Ovary (tissue), 7 donors: ENCODE measurements at regions not wholly inside any gene's neighbourhood (a gene's known extent, or its start where the extent isn't known, plus 50 kb on each side); places are given as distances from the start of the nearest gene placed in this dataset.

ENCODE experiments used
- DNase-seq, 5 donors: peaks; one replicate each; pipeline ENCODE4 v3.0.0-alpha.2; 2019 to 2020
- H3K27ac ChIP-seq, 2 donors: fragments of 200-600 bp; one replicate each; pipeline versions ENCODE4 v1.5.1 to v1.8.0; 2019 to 2022
- H3K27me3 ChIP-seq: fragments of 200-600 bp; one replicate; pipeline ENCODE4 v1.8.0; 2022
- H3K36me3 ChIP-seq: fragments of 200-600 bp; sonication (generic); one replicate; pipeline ENCODE4 v1.5.1; 2019
- H3K4me1 ChIP-seq: one replicate; pipeline ENCODE4 v1.8.1; 2013; ENCODE audit warnings: mild to moderate bottlenecking, moderate library complexity; ENCODE audit not compliant: insufficient read depth
- H3K4me3 ChIP-seq: fragments of 200-600 bp; sonication (generic); one replicate; pipeline ENCODE4 v1.5.1; 2017
- H3K9me3 ChIP-seq, 2 donors: fragments of 200-600 bp in 1 of 2; sonication (generic) in 1 of 2; one replicate each; pipeline versions ENCODE4 v1.5.1 to v1.8.1; 2013 to 2019; ENCODE audit warnings: mild to moderate bottlenecking in 1 of 2, moderate library complexity in 1 of 2
- EP300 ChIP-seq: sonication (generic); formaldehyde crosslinking; IDR thresholded peaks from one replicate; pipeline ENCODE4 v1.6.1; 2017; ENCODE audit warnings: antibody characterized with exemption
- POLR2A ChIP-seq: fragments of 450-650 bp; IDR thresholded peaks from one replicate; pipeline ENCODE4 v1.6.1; 2017; ENCODE audit warnings: antibody characterized with exemption, mild to moderate bottlenecking, moderate library complexity
- WGBS, 3 donors: extraction: QIAGEN DNeasy Blood & Tissue Kit in 1 of 3; methylation state at CpG; one replicate each; pipeline versions ENCODE4 v1.1.5 to v1.1.7; 2013 to 2017; 5-methylcytosine and 5-hydroxymethylcytosine counted together
- intact Hi-C, 4 donors: fragments of 100-400 bp; cut with DNase I; formaldehyde crosslinking; loops; one replicate each; pipeline versions ENCODE4 v1.11.0 to v1.15.1; 2022 to 2023
- TF ChIP-seq, protein P1 (sequence below), 3 donors: fragments of 450-650 bp in 2 of 3; fragments of 200-600 bp in 1 of 3; IDR thresholded peaks; one replicate each; pipeline versions ENCODE4 v1.5.1 to v1.8.0; 2016 to 2022; ENCODE audit warnings: antibody characterized with exemption in 3 of 3, mild to moderate bottlenecking in 1 of 3
- donor health status: DM: no; HTN: no; CAD: no; lungs with moderate emphysema.
- donor health status: DM: no; HTN: no; CAD: no.
- donor health status: Bipolar disorder and iron deficiency.
- donor health status: DM: no; HTN: no; CAD: no.
- donor health status: DM: yes; HTN: yes; CAD: no.

DNA sequence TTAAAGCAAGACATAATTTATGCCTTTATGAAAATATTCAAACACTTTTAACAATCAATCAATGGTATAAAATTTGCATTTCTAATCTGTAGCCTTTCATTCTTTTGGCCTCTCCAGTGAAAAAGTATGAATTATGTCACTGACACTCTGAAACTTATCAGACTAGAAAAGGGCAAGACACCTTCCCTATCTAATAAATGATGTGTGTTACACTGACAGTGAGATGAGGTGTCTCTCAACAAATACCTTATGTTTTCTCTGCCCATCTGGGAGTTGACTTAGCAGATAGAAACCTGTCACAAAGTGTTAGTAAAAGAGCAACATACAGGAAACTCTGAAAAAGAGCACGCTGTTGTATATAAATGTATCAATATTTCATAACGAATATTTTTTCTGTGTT, 94.2 kb upstream of the TECRL start:
- H3K4me1 ChIP-seq: no peaks in the 10 kb centered on the region
- no peaks in the 10 kb centered on the region for H3K36me3 ChIP-seq
- H3K27ac ChIP-seq: no peak overlapping the region
- TF ChIP-seq, protein P1, sequence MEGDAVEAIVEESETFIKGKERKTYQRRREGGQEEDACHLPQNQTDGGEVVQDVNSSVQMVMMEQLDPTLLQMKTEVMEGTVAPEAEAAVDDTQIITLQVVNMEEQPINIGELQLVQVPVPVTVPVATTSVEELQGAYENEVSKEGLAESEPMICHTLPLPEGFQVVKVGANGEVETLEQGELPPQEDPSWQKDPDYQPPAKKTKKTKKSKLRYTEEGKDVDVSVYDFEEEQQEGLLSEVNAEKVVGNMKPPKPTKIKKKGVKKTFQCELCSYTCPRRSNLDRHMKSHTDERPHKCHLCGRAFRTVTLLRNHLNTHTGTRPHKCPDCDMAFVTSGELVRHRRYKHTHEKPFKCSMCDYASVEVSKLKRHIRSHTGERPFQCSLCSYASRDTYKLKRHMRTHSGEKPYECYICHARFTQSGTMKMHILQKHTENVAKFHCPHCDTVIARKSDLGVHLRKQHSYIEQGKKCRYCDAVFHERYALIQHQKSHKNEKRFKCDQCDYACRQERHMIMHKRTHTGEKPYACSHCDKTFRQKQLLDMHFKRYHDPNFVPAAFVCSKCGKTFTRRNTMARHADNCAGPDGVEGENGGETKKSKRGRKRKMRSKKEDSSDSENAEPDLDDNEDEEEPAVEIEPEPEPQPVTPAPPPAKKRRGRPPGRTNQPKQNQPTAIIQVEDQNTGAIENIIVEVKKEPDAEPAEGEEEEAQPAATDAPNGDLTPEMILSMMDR (IDR thresholded peaks at IDR 0.05): no peak
- TF ChIP-seq EP300 (no peak), POLR2A (no peak)
- no peak for DNase-seq
- H3K9me3 ChIP-seq: no peaks in the 10 kb centered on the region
- no peaks in the 10 kb centered on the region for H3K27me3 ChIP-seq
- intact Hi-C loops: no loop called here
- no peak overlapping the region for H3K4me3 ChIP-seq
- WGBS, 3 donors: 85 to 93% (median 87%) methylated on average over 2 of the region's 2 CpGs

DNA sequence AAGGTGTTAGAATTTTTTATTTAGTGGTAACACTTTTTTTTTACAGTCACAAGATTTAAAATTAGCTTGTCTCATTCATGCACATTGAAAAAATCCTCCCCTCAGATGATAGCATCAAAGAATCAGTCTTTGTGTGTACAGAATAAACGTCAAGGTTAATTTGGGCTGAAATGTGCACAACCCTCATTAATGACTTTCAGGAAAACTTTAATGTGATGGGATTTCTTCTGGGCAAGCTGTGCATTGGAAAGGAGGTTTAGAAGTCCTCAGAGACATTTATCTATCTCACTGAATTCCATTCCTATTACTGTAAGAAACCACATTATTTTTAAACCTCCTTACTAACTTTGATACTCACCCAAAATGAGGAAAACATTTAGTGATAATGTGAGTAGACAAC, 88.2 kb upstream of the TECRL start:
- no peak for DNase-seq
- intact Hi-C loops: no loop called here
- TF ChIP-seq POLR2A: no peak
- TF ChIP-seq, protein P1 (IDR thresholded peaks at IDR 0.05): no peak
- no peak for TF ChIP-seq EP300
- Histone ChIP-seq H3K36me3 (no peaks in the 10 kb centered on the region), H3K4me3 (no peak overlapping the region), H3K4me1 (no peaks in the 10 kb centered on the region), H3K9me3 (no peaks in the 10 kb centered on the region), H3K27me3 (no peaks in the 10 kb centered on the region), H3K27ac (no peak overlapping the region)
- 1 to 7% (median 2%) methylated on average over 1 of the region's 1 CpG for WGBS, 3 donors

DNA sequence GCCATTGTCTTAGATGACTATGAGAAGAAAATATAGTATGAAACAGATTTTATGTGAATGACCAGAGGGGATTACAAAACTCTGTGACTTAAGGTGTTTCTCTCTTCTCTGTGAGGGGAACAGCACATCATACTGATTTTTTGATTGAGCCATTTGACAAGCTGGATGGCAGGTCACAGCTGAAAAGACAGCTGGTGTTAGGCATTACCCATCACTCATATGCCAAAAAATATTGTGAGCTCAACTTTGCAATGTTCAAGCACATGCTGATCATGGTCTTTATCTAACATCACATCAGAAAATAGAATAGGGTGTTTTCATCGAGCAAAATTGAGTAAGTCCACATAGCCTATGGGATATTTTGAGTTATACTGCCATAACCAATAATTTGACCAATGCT, 86.7 kb upstream of the TECRL start:
- TF ChIP-seq, protein P1 (IDR thresholded peaks at IDR 0.05): no peak
- TF ChIP-seq POLR2A (no peak), EP300 (no peak)
- no peak overlapping the region for H3K27ac ChIP-seq
- intact Hi-C loops: no loop called here
- no peak for DNase-seq
- no peaks in the 10 kb centered on the region for H3K36me3 ChIP-seq
- no peak overlapping the region for H3K4me3 ChIP-seq
- WGBS, 3 donors: 92 to 100% (median 92%) methylated on average over 1 of the region's 1 CpG
- no peaks in the 10 kb centered on the region for H3K9me3 ChIP-seq
- no peaks in the 10 kb centered on the region for H3K4me1 ChIP-seq
- H3K27me3 ChIP-seq: no peaks in the 10 kb centered on the region

DNA sequence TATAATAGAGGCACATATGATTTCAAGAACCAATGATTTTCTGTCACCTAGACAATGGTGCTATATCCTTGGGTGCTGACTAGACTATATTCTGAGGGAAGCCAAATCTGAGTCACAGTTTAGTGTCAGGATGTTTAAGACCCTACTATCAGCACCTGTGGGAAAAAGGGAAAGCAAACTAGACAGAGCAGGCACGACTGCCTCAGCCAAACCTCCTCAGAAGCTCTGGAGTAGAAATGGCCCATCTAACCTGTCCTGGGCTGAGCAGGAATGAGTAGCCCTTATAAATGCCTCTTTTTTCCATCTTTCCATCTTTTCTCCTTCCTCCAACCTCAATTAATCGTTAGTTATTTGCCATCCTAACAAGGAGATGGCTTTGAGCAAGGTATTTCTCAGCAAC, 80.4 kb upstream of the TECRL start:
- intact Hi-C loops: no loop called here

More for the DNA sequence above, 80.4 kb upstream of the TECRL start:
- TF ChIP-seq EP300: no peak
- TF ChIP-seq POLR2A: no peak
- TF ChIP-seq, protein P1 (IDR thresholded peaks at IDR 0.05): no peak
- Histone ChIP-seq H3K9me3 (no peaks in the 10 kb centered on the region), H3K4me3 (no peak overlapping the region), H3K27ac (no peak overlapping the region), H3K27me3 (no peaks in the 10 kb centered on the region), H3K4me1 (no peaks in the 10 kb centered on the region), H3K36me3 (no peaks in the 10 kb centered on the region)
- WGBS, 3 donors: 69 to 82% (median 71%) methylated on average over 2 of the region's 2 CpGs
- DNase-seq: no peak
